ENCODE measurements at regions not wholly inside any gene's neighbourhood (a gene's known extent, or its start where the extent isn't known, plus 50 kb on each side); places are given as distances from the start of the nearest gene placed in this dataset.
A peak's percentile ranks its signal among the peaks of the same experiment; 100 is the strongest.

DNA sequence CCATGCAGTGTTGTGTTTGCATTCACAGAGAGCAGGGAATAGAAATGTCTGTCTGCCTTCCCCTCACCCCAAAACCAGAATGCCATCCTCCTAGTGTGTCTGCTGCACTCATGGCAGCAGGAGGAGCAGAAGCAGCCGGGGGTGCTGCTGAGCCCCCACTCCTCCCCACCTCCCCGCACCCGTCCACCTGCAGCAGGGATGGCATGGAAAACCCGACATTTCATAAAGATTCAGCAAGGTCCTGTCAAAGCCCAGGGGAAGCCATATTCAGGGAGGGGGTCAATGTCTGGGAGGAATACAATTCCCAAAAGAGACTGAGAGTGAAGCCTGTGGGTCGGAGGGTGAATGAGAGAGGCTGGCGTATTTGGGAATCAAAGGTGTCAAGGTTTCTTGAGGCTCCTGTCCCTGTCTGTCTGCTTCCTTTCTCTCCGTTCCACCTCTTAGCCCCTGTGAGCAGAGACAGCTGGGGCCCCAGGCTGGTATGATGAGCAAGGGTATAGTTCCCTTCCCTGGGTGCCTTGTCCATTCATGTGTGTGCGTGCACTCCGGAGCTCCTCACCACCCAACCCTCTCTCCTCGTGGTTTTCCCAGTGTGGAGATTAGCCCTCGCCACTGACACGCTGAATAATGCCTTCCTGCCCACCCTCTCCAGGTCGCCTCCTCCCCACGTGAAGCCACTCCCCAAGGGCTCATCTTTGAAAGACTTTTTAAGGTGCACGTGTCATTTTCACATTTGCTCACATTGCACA is 133.5 kb upstream of the ZNF236 start:
- in situ Hi-C loops (cut with MboI; ENCODE audit: low sequenced_read_pairs, unreplicated experiment): no loop called here
- no peak for DNase-seq (ENCODE audit: low spot score)
- TF ChIP-seq, protein P1, sequence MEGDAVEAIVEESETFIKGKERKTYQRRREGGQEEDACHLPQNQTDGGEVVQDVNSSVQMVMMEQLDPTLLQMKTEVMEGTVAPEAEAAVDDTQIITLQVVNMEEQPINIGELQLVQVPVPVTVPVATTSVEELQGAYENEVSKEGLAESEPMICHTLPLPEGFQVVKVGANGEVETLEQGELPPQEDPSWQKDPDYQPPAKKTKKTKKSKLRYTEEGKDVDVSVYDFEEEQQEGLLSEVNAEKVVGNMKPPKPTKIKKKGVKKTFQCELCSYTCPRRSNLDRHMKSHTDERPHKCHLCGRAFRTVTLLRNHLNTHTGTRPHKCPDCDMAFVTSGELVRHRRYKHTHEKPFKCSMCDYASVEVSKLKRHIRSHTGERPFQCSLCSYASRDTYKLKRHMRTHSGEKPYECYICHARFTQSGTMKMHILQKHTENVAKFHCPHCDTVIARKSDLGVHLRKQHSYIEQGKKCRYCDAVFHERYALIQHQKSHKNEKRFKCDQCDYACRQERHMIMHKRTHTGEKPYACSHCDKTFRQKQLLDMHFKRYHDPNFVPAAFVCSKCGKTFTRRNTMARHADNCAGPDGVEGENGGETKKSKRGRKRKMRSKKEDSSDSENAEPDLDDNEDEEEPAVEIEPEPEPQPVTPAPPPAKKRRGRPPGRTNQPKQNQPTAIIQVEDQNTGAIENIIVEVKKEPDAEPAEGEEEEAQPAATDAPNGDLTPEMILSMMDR (IDR thresholded peaks at IDR 0.05; ENCODE audit: borderline replicate concordance, control extremely low read depth, extremely low read depth, insufficient read depth, missing control alignments): no peak

DNA sequence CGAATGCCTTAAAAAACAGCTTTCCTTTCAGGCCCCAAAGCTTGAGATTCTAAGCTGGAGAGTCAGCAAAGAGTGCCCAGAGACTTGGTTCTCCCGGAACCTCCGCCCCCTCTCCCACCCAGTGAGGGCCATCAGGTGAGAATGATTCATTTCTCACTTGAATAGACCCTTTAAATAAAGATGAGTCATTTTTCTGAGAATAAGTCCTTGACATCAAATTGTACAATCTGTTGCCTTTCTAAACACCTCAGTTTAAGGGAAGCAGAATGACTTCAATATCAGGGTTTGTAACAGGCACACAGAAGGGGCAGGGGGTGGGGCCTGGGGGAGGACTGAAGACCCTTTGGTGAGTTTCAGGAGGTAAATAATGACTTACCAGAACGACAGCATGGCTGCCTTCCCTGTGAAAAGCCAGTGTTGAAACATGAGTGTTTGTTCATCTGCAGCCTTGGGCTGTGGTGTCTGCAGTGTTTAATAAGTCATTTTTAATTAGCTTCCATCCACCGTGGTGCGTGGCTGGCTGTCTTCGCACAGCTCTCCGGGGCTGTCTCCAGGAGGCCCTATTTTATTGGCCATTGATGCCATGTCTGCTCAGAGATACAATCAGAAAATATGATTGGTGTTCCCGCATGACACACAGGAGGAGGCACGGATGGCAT is 134.9 kb upstream of the ZNF236 start:
- in situ Hi-C loops (cut with MboI; ENCODE audit: low sequenced_read_pairs, unreplicated experiment): no loop called here
- TF ChIP-seq, protein P1 (IDR thresholded peaks at IDR 0.05; ENCODE audit: borderline replicate concordance, control extremely low read depth, extremely low read depth, insufficient read depth, missing control alignments): no peak

DNA sequence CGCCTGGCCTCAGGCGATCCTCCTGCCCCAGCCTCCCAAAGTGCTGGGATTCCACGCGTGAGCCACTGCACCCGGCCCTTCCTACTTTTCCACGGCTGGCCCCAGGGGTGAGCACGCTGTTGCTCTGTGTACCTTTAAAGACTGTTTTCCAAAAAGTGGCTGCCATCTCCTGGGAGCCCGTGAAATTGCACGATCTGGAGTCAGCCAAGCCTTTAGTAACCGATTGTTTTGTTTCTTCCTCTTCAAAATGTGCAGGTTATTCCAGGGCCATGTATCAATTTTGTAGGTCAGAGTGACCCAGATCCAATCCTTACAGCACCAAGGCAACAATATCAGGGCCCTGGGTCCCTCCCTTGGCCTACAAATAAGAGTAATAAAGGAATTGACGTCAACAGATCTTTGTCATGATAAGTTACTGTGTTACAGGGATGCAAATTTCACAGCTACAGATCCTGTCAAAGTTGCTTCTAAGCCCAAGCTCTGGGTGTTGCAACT is 135.6 kb upstream of the ZNF236 start:
- TF ChIP-seq, protein P1 (IDR thresholded peaks at IDR 0.05; ENCODE audit: borderline replicate concordance, control extremely low read depth, extremely low read depth, insufficient read depth, missing control alignments): peak; percentile 32
- DNase-seq (ENCODE audit: low spot score): peak; percentile 71
- in situ Hi-C loops (cut with MboI; ENCODE audit: low sequenced_read_pairs, unreplicated experiment): no loop called here

More for the DNA sequence above, 134.9 kb upstream of the ZNF236 start:
- peak; percentile 55 for DNase-seq (ENCODE audit: low spot score)

DNA sequence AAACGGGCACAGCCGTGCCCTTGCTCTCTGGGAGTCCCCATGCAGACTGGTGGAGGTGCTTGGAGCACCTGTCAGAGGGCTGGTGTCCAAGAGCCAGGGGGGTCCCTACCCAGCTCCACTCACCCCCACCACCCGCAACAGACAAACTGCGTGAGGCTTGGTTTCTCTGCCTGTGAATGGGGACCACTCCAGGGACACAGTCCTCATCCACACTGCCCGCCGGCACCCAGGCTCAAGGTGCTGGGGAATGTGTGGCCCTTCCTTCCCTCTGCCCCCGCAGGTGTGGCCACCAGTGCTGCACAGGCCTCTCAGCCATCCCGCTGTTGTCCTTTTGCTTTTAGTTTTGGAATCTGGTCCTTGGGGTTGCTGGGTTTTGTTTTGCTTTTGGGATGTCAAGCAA is 136.5 kb upstream of the ZNF236 start:
- no peak for DNase-seq (ENCODE audit: low spot score)
- in situ Hi-C loops (cut with MboI; ENCODE audit: low sequenced_read_pairs, unreplicated experiment): no loop called here

DNA sequence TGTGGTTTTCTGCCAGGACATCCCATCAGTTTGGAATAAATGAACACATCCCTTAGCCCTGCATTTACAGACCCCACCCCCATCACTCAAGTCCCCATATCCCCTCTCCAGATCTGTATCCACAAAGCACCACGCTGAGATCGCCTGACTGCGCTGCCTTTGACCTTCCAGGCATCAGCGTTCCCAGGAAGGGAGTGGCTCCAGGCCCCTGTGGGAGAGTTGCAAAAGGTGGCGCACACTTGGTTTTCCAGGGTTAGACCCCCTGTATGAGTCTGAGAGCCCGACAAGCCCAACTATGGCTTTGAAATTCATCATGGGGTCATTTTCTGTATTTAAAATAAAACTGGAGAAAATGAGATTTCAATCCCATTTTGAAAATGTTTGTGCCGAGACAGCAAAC is 137.0 kb upstream of the ZNF236 start:
- in situ Hi-C loops (cut with MboI; ENCODE audit: low sequenced_read_pairs, unreplicated experiment): no loop called here
- TF ChIP-seq, protein P1 (IDR thresholded peaks at IDR 0.05; ENCODE audit: borderline replicate concordance, control extremely low read depth, extremely low read depth, insufficient read depth, missing control alignments): no peak
- no peak for DNase-seq (ENCODE audit: low spot score)

More for the DNA sequence above, 136.5 kb upstream of the ZNF236 start:
- TF ChIP-seq, protein P1 (IDR thresholded peaks at IDR 0.05; ENCODE audit: borderline replicate concordance, control extremely low read depth, extremely low read depth, insufficient read depth, missing control alignments): no peak

DNA sequence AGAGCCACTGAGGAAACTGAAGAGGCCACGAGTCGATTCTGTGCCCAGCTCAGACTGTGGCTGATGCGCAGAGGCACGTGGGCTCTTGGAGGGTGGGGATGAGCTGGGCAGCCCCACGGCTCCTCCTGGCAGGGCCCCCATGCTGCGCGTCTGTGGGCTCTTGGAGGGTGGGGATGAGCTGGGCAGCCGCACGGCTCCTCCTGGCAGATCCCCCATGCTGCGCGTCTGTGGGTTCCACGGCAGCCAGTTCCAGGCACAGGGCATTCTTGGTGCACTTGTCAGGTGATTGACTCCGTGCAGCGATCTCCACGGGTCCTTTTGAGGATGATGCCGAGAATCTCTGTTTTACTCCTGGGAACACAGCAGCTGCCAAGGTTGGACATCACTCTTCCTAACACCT is 138.1 kb upstream of the ZNF236 start:
- no peak for DNase-seq (ENCODE audit: low spot score)
- TF ChIP-seq, protein P1 (IDR thresholded peaks at IDR 0.05; ENCODE audit: borderline replicate concordance, control extremely low read depth, extremely low read depth, insufficient read depth, missing control alignments): no peak
- in situ Hi-C loops (cut with MboI; ENCODE audit: low sequenced_read_pairs, unreplicated experiment): no loop called here

All from GM13976 (cell line).